Thyroid gland (tissue), 4 donors: ENCODE measurements at regions not wholly inside any gene's neighbourhood (a gene's known extent, or its start where the extent isn't known, plus 50 kb on each side); places are given as distances from the start of the nearest gene placed in this dataset.

Experiments
- POLR2A ChIP-seq, 2 donors: fragments of 450-650 bp; IDR thresholded peaks; one replicate each; pipeline ENCODE4 v1.6.1; 2017; ENCODE audit warnings: antibody characterized with exemption in 2 of 2, mild to moderate bottlenecking in 2 of 2, moderate library complexity in 1 of 2
- TF ChIP-seq, protein P1 (sequence below), 6 experiments: fragments of 200-600 bp in 3 of 6; fragments of 450-650 bp in 3 of 6; sonication (generic) in 3 of 6; IDR thresholded peaks; one replicate each; pipeline ENCODE4 v1.5.1; 2016 to 2019; ENCODE audit warnings: antibody characterized with exemption in 6 of 6, mild to moderate bottlenecking in 2 of 6, inconsistent platforms in 1 of 6, moderate library complexity in 1 of 6

DNA sequence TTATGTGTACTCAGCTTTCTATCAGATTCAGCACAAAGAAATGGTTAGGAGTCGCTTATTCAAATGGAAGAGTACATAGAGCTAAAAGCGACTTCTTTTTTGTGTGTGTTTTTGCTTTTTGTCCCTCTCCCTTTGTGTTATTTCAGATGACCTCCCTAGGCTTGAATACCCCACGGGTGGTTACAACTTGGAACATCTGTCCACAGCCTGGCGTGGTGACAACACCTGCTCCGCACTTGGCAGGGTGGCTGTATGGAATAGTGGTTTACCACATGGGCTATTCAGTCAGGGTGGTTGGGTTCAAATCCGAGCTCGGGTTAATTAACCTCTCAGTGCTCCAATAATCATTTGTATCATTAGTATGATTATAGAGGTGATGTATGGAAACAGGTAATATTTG is 151.6 kb upstream of the FREM2 start:
- TF ChIP-seq POLR2A (IDR thresholded peaks at IDR 0.05): no peak
- TF ChIP-seq, protein P1, sequence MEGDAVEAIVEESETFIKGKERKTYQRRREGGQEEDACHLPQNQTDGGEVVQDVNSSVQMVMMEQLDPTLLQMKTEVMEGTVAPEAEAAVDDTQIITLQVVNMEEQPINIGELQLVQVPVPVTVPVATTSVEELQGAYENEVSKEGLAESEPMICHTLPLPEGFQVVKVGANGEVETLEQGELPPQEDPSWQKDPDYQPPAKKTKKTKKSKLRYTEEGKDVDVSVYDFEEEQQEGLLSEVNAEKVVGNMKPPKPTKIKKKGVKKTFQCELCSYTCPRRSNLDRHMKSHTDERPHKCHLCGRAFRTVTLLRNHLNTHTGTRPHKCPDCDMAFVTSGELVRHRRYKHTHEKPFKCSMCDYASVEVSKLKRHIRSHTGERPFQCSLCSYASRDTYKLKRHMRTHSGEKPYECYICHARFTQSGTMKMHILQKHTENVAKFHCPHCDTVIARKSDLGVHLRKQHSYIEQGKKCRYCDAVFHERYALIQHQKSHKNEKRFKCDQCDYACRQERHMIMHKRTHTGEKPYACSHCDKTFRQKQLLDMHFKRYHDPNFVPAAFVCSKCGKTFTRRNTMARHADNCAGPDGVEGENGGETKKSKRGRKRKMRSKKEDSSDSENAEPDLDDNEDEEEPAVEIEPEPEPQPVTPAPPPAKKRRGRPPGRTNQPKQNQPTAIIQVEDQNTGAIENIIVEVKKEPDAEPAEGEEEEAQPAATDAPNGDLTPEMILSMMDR (IDR thresholded peaks at IDR 0.05): no peak
